H1 (cell line): ENCODE measurements at regions not wholly inside any gene's neighbourhood (a gene's known extent, or its start where the extent isn't known, plus 50 kb on each side); places are given as distances from the start of the nearest gene placed in this dataset.

ENCODE experiments used
- CTCF ChIA-PET: fragments of 300-600 bp; sonication (Branson Sonifier 250); formaldehyde crosslinking; loops from one replicate; lab custom pipeline; 2021; ENCODE audit not compliant: partially characterized antibody; lab: Charles Lee
- POLR2A ChIA-PET: fragments of 300-600 bp; sonication (Branson Sonifier 250); formaldehyde crosslinking; loops from one replicate; lab custom pipeline; 2021; ENCODE audit warnings: inconsistent platforms; ENCODE audit not compliant: partially characterized antibody; lab: Charles Lee
- DNase-seq, 2 experiments: peaks; one replicate each; pipeline versions ENCODE4 v3.0.0 to v3.0.0-alpha.2; 2010 to 2022; ENCODE audit warnings: low spot score in 2 of 2, low read depth in 1 of 2, mixed read lengths in 1 of 2
- FAIRE-seq: peaks from 2 replicates; lab custom pipeline; 2011; peaks lifted over from hg19 to GRCh38; lab: Jason Lieb, UNC
- H2AFZ ChIP-seq: 2 replicates; pipeline ENCODE4 v1.8.1; 2012; ENCODE audit warnings: low read length, inconsistent platforms
- H2AK5ac ChIP-seq: 2 replicates; pipeline ENCODE4 v1.6.1; 2013; ENCODE audit warnings: low read depth, low read length
- H2BK120ac ChIP-seq: replicated peaks from 2 replicates; pipeline ENCODE3; 2013; ENCODE audit warnings: low read depth, low read length, inconsistent platforms
- H2BK12ac ChIP-seq: 2 replicates; pipeline ENCODE4 v1.6.1; 2013; ENCODE audit warnings: low read depth, low read length
- H2BK15ac ChIP-seq: 2 replicates; pipeline ENCODE4 v1.6.1; 2013; ENCODE audit warnings: low read length
- H2BK20ac ChIP-seq: 2 replicates; pipeline ENCODE4 v1.6.1; 2013; ENCODE audit warnings: low read length
- H2BK5ac ChIP-seq: 2 replicates; pipeline ENCODE4 v1.6.1; 2013; ENCODE audit warnings: low read depth, low read length
- H3K14ac ChIP-seq: 2 replicates; pipeline ENCODE4 v1.6.1; 2013; ENCODE audit warnings: inconsistent platforms; ENCODE audit not compliant: insufficient read length
- H3K18ac ChIP-seq: 2 replicates; pipeline ENCODE4 v1.6.1; 2013; ENCODE audit warnings: low read length; ENCODE audit errors: extremely low read depth
- H3K23ac ChIP-seq: 2 replicates; pipeline ENCODE4 v1.6.1; 2013; ENCODE audit warnings: inconsistent platforms; ENCODE audit not compliant: insufficient read length
- H3K23me2 ChIP-seq: 2 replicates; pipeline ENCODE4 v1.6.1; 2013; ENCODE audit warnings: low read depth, low read length
- H3K27ac ChIP-seq: 2 replicates; pipeline ENCODE4 v1.6.1; 2011; ENCODE audit warnings: low read depth, low read length, inconsistent platforms
- H3K27me3 ChIP-seq, 4 experiments: replicated peaks in 1 of 4; 1 replicate in 1 of 4; 2 replicates in 3 of 4; pipeline versions ENCODE4 v1.6.1 to v1.8.1; 2011 to 2013; ENCODE audit warnings: low read length in 3 of 4, mild to moderate bottlenecking in 3 of 4, inconsistent platforms in 2 of 4, mixed read lengths in 2 of 4, moderate library complexity in 1 of 4; ENCODE audit not compliant: control insufficient read depth in 3 of 4, insufficient read depth in 3 of 4; ENCODE audit errors: extremely low read depth in 1 of 4
- H3K36me3 ChIP-seq, 4 experiments: 2 replicates each; pipeline versions ENCODE4 v1.6.1 to v1.8.1; 2011 to 2013; ENCODE audit warnings: mild to moderate bottlenecking in 4 of 4, low read length in 3 of 4, moderate library complexity in 2 of 4, control low read depth in 1 of 4, inconsistent platforms in 1 of 4; ENCODE audit not compliant: insufficient read depth in 4 of 4, control insufficient read depth in 2 of 4
- H3K4ac ChIP-seq: replicated peaks from 2 replicates; pipeline ENCODE3; 2013; ENCODE audit warnings: low read length, low read depth, mixed read lengths, inconsistent platforms; ENCODE audit not compliant: insufficient read length
- H3K4me1 ChIP-seq, 4 experiments: replicated peaks in 1 of 4; 1 replicate in 1 of 4; 2 replicates in 3 of 4; pipeline versions ENCODE4 v1.6.1 to v1.8.1; 2011 to 2013; ENCODE audit warnings: low read length in 3 of 4, inconsistent platforms in 2 of 4, mixed read lengths in 1 of 4; ENCODE audit not compliant: insufficient read depth in 4 of 4, control insufficient read depth in 3 of 4
- H3K4me2 ChIP-seq, 2 experiments: 2 replicates each; pipeline versions ENCODE4 v1.6.1 to v1.8.1; 2011 to 2013; ENCODE audit warnings: low read depth in 2 of 2, low read length in 2 of 2, control low read depth in 1 of 2, inconsistent platforms in 1 of 2, mild to moderate bottlenecking in 1 of 2; ENCODE audit not compliant: insufficient read depth in 1 of 2
- H3K4me3 ChIP-seq, 4 experiments: fragments of 200-600, 300-600 bp in 1 of 4; sonication (generic), shearing (Covaris generic), sonication (Bioruptor Twin) in 1 of 4; 2 replicates each; pipeline versions ENCODE4 v1.5.1 to v1.8.1; 2011 to 2016; ENCODE audit warnings: low read length in 4 of 4, low read depth in 3 of 4, control low read depth in 2 of 4, inconsistent platforms in 2 of 4, mild to moderate bottlenecking in 2 of 4, mixed read lengths in 1 of 4, moderate library complexity in 1 of 4; ENCODE audit not compliant: insufficient read depth in 2 of 4; ENCODE audit errors: extremely low read depth in 1 of 4
- H3K56ac ChIP-seq: replicated peaks from 2 replicates; pipeline ENCODE3; 2013; ENCODE audit warnings: low read depth, mild to moderate bottlenecking, mixed read lengths, low read length, inconsistent platforms; ENCODE audit not compliant: insufficient read length
- H3K79me1 ChIP-seq: 2 replicates; pipeline ENCODE4 v1.6.1; 2013; ENCODE audit warnings: low read depth, low read length, control low read depth
- H3K79me2 ChIP-seq, 2 experiments: 2 replicates each; pipeline versions ENCODE4 v1.6.1 to v1.8.1; 2012 to 2013; ENCODE audit warnings: low read length in 2 of 2, mild to moderate bottlenecking in 2 of 2, inconsistent platforms in 1 of 2; ENCODE audit not compliant: insufficient read depth in 2 of 2, control insufficient read depth in 1 of 2
- H3K9ac ChIP-seq, 4 experiments: replicated peaks in 1 of 4; 1 replicate in 1 of 4; 2 replicates in 3 of 4; pipeline versions ENCODE4 v1.6.1 to v1.8.1; 2011 to 2013; ENCODE audit warnings: low read depth in 3 of 4, low read length in 3 of 4, control low read depth in 2 of 4, mild to moderate bottlenecking in 2 of 4, moderate library complexity in 2 of 4, inconsistent platforms in 1 of 4; ENCODE audit errors: extremely low read depth in 1 of 4
- H3K9me3 ChIP-seq, 2 experiments: 2 replicates each; pipeline versions ENCODE4 v1.6.1 to v1.8.1; 2012 to 2013; ENCODE audit warnings: mild to moderate bottlenecking in 2 of 2, moderate library complexity in 2 of 2, control low read depth in 1 of 2, inconsistent platforms in 1 of 2, low read depth in 1 of 2, low read length in 1 of 2, mixed read lengths in 1 of 2; ENCODE audit not compliant: insufficient read depth in 2 of 2
- H4K20me1 ChIP-seq, 2 experiments: replicated peaks in 1 of 2; 2 replicates each; pipeline versions ENCODE3 to v1.8.1; 2011 to 2013; ENCODE audit warnings: inconsistent platforms in 2 of 2, low read length in 2 of 2, mild to moderate bottlenecking in 1 of 2; ENCODE audit not compliant: insufficient read depth in 2 of 2, control insufficient read depth in 1 of 2
- H4K5ac ChIP-seq: 2 replicates; pipeline ENCODE4 v1.6.1; 2013; ENCODE audit warnings: low read length, low read depth, mixed read lengths, inconsistent platforms; ENCODE audit not compliant: insufficient read length
- H4K8ac ChIP-seq: 2 replicates; pipeline ENCODE4 v1.8.0; 2013; ENCODE audit warnings: mild to moderate bottlenecking, moderate library complexity, low read length, inconsistent platforms; ENCODE audit not compliant: insufficient read depth; ENCODE audit errors: extremely low read depth
- H4K91ac ChIP-seq: replicated peaks from 2 replicates; pipeline ENCODE3; 2013; ENCODE audit warnings: low read length, mixed read lengths, inconsistent platforms; ENCODE audit not compliant: insufficient read length
- ASH2L ChIP-seq: fragments of 200-600, 300-600 bp; sonication (generic); IDR thresholded peaks from one replicate; pipeline ENCODE4 v1.7.1; 2017; ENCODE audit warnings: low read length
- EP300 ChIP-seq, 2 experiments: IDR thresholded peaks; 1 replicate in 1 of 2; 2 replicates in 1 of 2; pipeline ENCODE4 v1.6.1; 2011 to 2012; ENCODE audit warnings: low read depth in 2 of 2, low read length in 2 of 2, mild to moderate bottlenecking in 2 of 2, borderline replicate concordance in 1 of 2, inconsistent platforms in 1 of 2, moderate library complexity in 1 of 2
- EZH2 ChIP-seq: fragments of 200-600 bp; sonication (generic); IDR thresholded peaks from 2 replicates; pipeline ENCODE4 v1.7.1; 2012; ENCODE audit warnings: low read depth, mild to moderate bottlenecking, moderate library complexity, low read length, inconsistent platforms; ENCODE audit not compliant: severe bottlenecking
- KDM5A ChIP-seq: fragments of 200-600 bp; IDR thresholded peaks from 2 replicates; pipeline ENCODE4 v1.7.1; 2012; ENCODE audit warnings: mild to moderate bottlenecking, low read length, inconsistent platforms, mixed read lengths
- RFX5 ChIP-seq: IDR thresholded peaks from 2 replicates; pipeline ENCODE4 v1.6.1; 2011; ENCODE audit warnings: low read depth, low read length, improper control_type of control experiment, borderline replicate concordance
- SIN3A ChIP-seq, 2 experiments: IDR thresholded peaks in 1 of 2; conservative IDR thresholded peaks in 1 of 2; 2 replicates each; pipeline ENCODE4 v1.6.1; 2011 to 2012; ENCODE audit warnings: low read length in 2 of 2, improper control_type of control experiment in 1 of 2, low read depth in 1 of 2, mild to moderate bottlenecking in 1 of 2
- SP4 ChIP-seq: IDR thresholded peaks from 2 replicates; pipeline ENCODE4 v1.6.1; 2012; ENCODE audit warnings: low read length, inconsistent platforms
- TAF1 ChIP-seq: IDR thresholded peaks from 2 replicates; pipeline ENCODE4 v1.6.1; 2011; ENCODE audit warnings: mild to moderate bottlenecking, low read depth, low read length
- WGBS, 2 experiments: shearing (Covaris generic) in 1 of 2; methylation state at CpG; one replicate each; pipeline versions ENCODE4 v1.1.6 to v1.1.7; 2013 to 2015; ENCODE audit warnings: low lambda C conversion rate in 2 of 2, mixed read lengths in 2 of 2, inconsistent platforms in 1 of 2, low coverage in 1 of 2, missing lambda C conversion rate in 1 of 2; ENCODE audit not compliant: insufficient replicate concordance in 2 of 2, insufficient coverage in 1 of 2, insufficient read length in 1 of 2; ENCODE audit errors: extremely low coverage in 1 of 2, missing lambda C conversion rate in 1 of 2; 5-methylcytosine and 5-hydroxymethylcytosine counted together

DNA sequence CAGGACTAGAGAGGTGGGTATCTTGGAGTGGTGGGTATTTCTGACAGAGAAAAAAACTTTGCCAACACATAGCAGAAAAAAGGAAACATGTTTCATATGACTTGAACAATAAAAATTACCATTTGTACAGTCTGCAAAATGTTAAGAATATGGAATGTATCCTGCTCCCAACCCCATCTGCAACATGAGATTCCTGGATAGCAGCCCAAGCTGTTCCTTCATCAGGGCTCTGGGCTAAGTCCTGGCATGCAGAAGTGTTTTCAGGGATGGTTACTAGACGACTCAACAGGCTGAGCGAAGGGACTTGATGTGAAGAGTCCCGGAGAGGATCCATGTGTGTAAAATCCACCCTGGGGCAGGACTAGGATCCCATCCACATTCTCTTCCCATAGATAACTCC lies 121.0 kb upstream of the IRX3 start:
- no peak overlapping the region for H2AFZ ChIP-seq
- H3K36me3 ChIP-seq: no peaks in the 10 kb centered on the region
- H4K8ac ChIP-seq: no peak overlapping the region
- ChIA-PET POLR2A (no interaction called here), CTCF (no interaction called here)
- H2AK5ac ChIP-seq: no peak overlapping the region
- no peak overlapping the region for H3K9ac ChIP-seq
- H3K4me2 ChIP-seq: no peak overlapping the region
- H2BK12ac ChIP-seq: no peak overlapping the region
- H3K18ac ChIP-seq: no peak overlapping the region
- H2BK5ac ChIP-seq: no peak overlapping the region
- H3K14ac ChIP-seq: no peak overlapping the region
- H3K4me3 ChIP-seq: no peak overlapping the region
- H3K27ac ChIP-seq: no peak overlapping the region
- H3K56ac ChIP-seq: no peak overlapping the region
- WGBS, 2 experiments: 96% methylated on average over 3 of the region's 3 CpGs; no CpG with 5 or more reads in 1 of the 2 experiments
- FAIRE-seq (no peak), DNase-seq (no peak)
- no peaks in the 10 kb centered on the region for H4K20me1 ChIP-seq
- no peak overlapping the region for H2BK120ac ChIP-seq
- no peak overlapping the region for H4K5ac ChIP-seq
- H2BK20ac ChIP-seq: no peak overlapping the region
- no peak overlapping the region for H2BK15ac ChIP-seq
- H4K91ac ChIP-seq: no peak overlapping the region
- H3K4ac ChIP-seq: no peak overlapping the region
- TF ChIP-seq EP300 (IDR thresholded peaks at IDR 0.05; ENCODE audit: borderline replicate concordance in 1 of 2, low read depth in 2 of 2, low read length in 2 of 2) (no peak), EZH2 (no peak), RFX5 (no peak), TAF1 (no peak), SIN3A (conservative IDR thresholded peaks at IDR 0.05 in 1 of 2, IDR thresholded peaks at IDR 0.05 in 1 of 2; ENCODE audit: low read depth in 1 of 2, low read length in 2 of 2) (no peak), KDM5A (no peak), ASH2L (no peak), SP4 (no peak)
- H3K9me3 ChIP-seq: no peaks in the 10 kb centered on the region
- no peaks in the 10 kb centered on the region for H3K79me1 ChIP-seq
- no peaks in the 10 kb centered on the region for H3K79me2 ChIP-seq
- H3K27me3 ChIP-seq: no peaks in the 10 kb centered on the region; a peak in 1 of 7 replicates
- no peak overlapping the region for H3K23ac ChIP-seq
- peaks cover 1 to 9% (median 4%) of the 10 kb centered on the region in 4 experiments; a peak in 4 of 7 replicates for H3K4me1 ChIP-seq
- H3K23me2 ChIP-seq: 0 out of 2 replicates have a peak, but pooled peaks cover 2% of the 10 kb centered on the region
